OCI-LY7 (cell line): ENCODE measurements at regions not wholly inside any gene's neighbourhood (a gene's known extent, or its start where the extent isn't known, plus 50 kb on each side); places are given as distances from the start of the nearest gene placed in this dataset.

ENCODE experiments used
- BruUV-seq: library from RNA; stranded (reverse); fragments of 400-500 nt; replicated peaks from 2 replicates; lab custom pipeline; 2021; lab: Mats Ljungman, UMichigan
- CTCF ChIA-PET: fragments of 300-600 bp; sonication (Branson Sonifier 250); formaldehyde crosslinking; loops from one replicate; lab custom pipeline; 2022; ENCODE audit warnings: antibody characterized with exemption; ENCODE audit not compliant: unreplicated experiment; lab: Charles Lee
- POLR2A ChIA-PET: fragments of 300-600 bp; sonication (Branson Sonifier 250); formaldehyde crosslinking; loops from one replicate; lab custom pipeline; 2022; ENCODE audit warnings: antibody characterized with exemption; lab: Charles Lee
- DNase-seq: peaks from one replicate; pipeline ENCODE4 v3.0.0-alpha.2; 2015; ENCODE audit warnings: low spot score
- H2AFZ ChIP-seq: fragments of 200-600 bp; sonication (generic), shearing (Covaris generic); 2 replicates; pipeline ENCODE4 v1.6.1; 2014; ENCODE audit warnings: mild to moderate bottlenecking, antibody characterized with exemption, low read length, moderate library complexity
- H3K27ac ChIP-seq: fragments of 200-600 bp; sonication (generic); 2 replicates; pipeline ENCODE4 v1.5.1; 2014; ENCODE audit warnings: mixed run types, low read depth, mild to moderate bottlenecking, moderate library complexity, low read length, inconsistent platforms; ENCODE audit not compliant: poor library complexity, severe bottlenecking
- H3K36me3 ChIP-seq: fragments of 200-600 bp; sonication (generic); 2 replicates; pipeline ENCODE4 v1.6.1; 2014; ENCODE audit warnings: mild to moderate bottlenecking, antibody characterized with exemption, low read length, moderate library complexity, mixed read lengths; ENCODE audit not compliant: insufficient read depth
- H3K4me1 ChIP-seq: fragments of 200-600 bp; sonication (generic); 2 replicates; pipeline ENCODE4 v1.5.1; 2014; ENCODE audit warnings: mild to moderate bottlenecking, low read length; ENCODE audit not compliant: insufficient read depth, poor library complexity, severe bottlenecking
- H3K4me2 ChIP-seq: fragments of 200-600 bp; sonication (generic); 2 replicates; pipeline ENCODE4 v1.6.1; 2014; ENCODE audit warnings: mild to moderate bottlenecking, low read length
- H3K4me3 ChIP-seq: fragments of 200-600 bp; sonication (generic); 2 replicates; pipeline ENCODE4 v1.5.1; 2014; ENCODE audit warnings: mild to moderate bottlenecking, low read depth, low read length; ENCODE audit not compliant: poor library complexity, severe bottlenecking
- H3K79me2 ChIP-seq: fragments of 200-600 bp; sonication (generic); 2 replicates; pipeline ENCODE4 v1.6.1; 2016; ENCODE audit warnings: low read depth, mild to moderate bottlenecking, low read length, moderate library complexity, mixed read lengths; ENCODE audit not compliant: insufficient read depth
- H3K9me2 ChIP-seq: fragments of 200-600 bp; sonication (generic); 2 replicates; pipeline ENCODE4 v1.6.1; 2016; ENCODE audit warnings: mild to moderate bottlenecking, low read length, mixed read lengths; ENCODE audit not compliant: insufficient read depth
- H3K9me3 ChIP-seq: fragments of 200-600 bp; sonication (generic); 2 replicates; pipeline ENCODE4 v1.6.1; 2014; ENCODE audit warnings: mild to moderate bottlenecking, mixed run types, low read length, mixed read lengths
- H4K20me1 ChIP-seq: fragments of 200-600 bp; sonication (generic); 2 replicates; pipeline ENCODE4 v1.6.1; 2014; ENCODE audit warnings: mild to moderate bottlenecking, antibody characterized with exemption, low read length, moderate library complexity, mixed read lengths; ENCODE audit not compliant: insufficient read depth
- EZH2phosphoT487 ChIP-seq: fragments of 200-600 bp; sonication (generic); IDR thresholded peaks from 2 replicates; pipeline ENCODE4 v1.6.1; 2018; ENCODE audit warnings: low read depth, borderline replicate concordance, mild to moderate bottlenecking, mixed run types, antibody characterized with exemption, low read length, moderate library complexity, mixed read lengths
- intact Hi-C: fragments of 100-400 bp; cut with micrococcal nuclease; formaldehyde crosslinking; loops from one replicate; pipeline ENCODE4 v1.10.0; 2022; ENCODE audit not compliant: unreplicated experiment
- TF ChIP-seq, protein P1 (sequence below): fragments of 200-600 bp; sonication (generic); conservative IDR thresholded peaks from 2 replicates; pipeline ENCODE4 v1.5.1; 2014; ENCODE audit warnings: mild to moderate bottlenecking, antibody characterized with exemption, low read length, moderate library complexity, mixed read lengths

- TF ChIP-seq, protein P1, sequence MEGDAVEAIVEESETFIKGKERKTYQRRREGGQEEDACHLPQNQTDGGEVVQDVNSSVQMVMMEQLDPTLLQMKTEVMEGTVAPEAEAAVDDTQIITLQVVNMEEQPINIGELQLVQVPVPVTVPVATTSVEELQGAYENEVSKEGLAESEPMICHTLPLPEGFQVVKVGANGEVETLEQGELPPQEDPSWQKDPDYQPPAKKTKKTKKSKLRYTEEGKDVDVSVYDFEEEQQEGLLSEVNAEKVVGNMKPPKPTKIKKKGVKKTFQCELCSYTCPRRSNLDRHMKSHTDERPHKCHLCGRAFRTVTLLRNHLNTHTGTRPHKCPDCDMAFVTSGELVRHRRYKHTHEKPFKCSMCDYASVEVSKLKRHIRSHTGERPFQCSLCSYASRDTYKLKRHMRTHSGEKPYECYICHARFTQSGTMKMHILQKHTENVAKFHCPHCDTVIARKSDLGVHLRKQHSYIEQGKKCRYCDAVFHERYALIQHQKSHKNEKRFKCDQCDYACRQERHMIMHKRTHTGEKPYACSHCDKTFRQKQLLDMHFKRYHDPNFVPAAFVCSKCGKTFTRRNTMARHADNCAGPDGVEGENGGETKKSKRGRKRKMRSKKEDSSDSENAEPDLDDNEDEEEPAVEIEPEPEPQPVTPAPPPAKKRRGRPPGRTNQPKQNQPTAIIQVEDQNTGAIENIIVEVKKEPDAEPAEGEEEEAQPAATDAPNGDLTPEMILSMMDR: no peak
- TF ChIP-seq EZH2phosphoT487: no peak
- no TSS peak for BruUV-seq
- Histone ChIP-seq H4K20me1 (no peaks in the 10 kb centered on the region), H3K4me3 (no peak overlapping the region), H3K27ac (no peak overlapping the region), H3K79me2 (no peaks in the 10 kb centered on the region), H3K9me3 (peaks cover 9% of the 10 kb centered on the region; the same call in 1 of the 2 replicates), H3K9me2 (no peaks in the 10 kb centered on the region), H3K36me3 (no peaks in the 10 kb centered on the region), H3K4me1 (no peaks in the 10 kb centered on the region), H3K4me2 (no peak overlapping the region), H2AFZ (no peak overlapping the region)
- intact Hi-C loops: no loop called here
- no peak for DNase-seq
- POLR2A ChIA-PET: no interaction called here
- CTCF ChIA-PET: interaction anchor here (0.6 kb wide), 1 partner anchor 66 kb away, joined by 3 read pairs; no protein-coding TSS in a partner anchor
These were observed 79.8 kb downstream of the TMEM270 start for GRCh38 chr7:73940701-73941238.

DNA sequence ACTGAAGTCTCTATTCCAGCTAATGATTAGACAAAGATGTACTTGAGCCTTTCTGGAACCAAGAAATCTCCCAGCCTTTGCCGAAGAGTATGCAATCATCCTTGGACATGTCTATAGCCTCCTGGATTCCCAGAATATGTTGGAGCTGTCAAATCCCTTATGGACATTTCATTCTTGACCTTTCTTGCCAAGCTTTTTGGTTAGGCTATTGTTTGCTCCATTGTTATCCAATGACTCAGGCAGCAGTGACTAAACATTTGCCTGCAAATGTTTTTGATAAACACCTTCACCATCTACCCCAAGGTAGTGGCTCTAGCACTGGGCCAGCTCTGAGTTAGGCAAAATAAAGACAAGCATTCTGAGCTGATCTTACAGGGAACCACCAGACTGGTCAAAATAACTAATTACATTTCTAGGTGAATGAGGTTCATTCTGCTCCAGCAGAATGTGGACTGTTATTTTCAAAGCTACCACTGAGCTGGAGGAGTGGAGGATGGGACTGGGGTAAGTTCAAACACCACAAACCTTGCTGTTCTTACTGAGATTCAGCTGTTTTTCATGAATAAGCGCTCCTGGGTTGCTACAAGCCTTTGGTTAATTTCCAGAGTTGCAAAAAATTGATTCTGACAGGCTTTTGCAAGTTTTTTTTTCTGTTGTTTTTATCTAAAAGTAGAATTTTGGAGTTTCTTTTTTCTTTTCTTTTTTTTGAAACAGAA lies 81.0 kb downstream of the TMEM270 start:
- no peaks in the 10 kb centered on the region for H4K20me1 ChIP-seq
- BruUV-seq: no TSS peak
- DNase-seq: no peak
- no peak overlapping the region for H3K4me2 ChIP-seq
- H3K4me1 ChIP-seq: no peaks in the 10 kb centered on the region
- ChIA-PET CTCF (no interaction called here), POLR2A (no interaction called here)
- no peak overlapping the region for H2AFZ ChIP-seq
- intact Hi-C loops: no loop called here
- TF ChIP-seq, protein P1: no peak
- no peak for TF ChIP-seq EZH2phosphoT487
- H3K79me2 ChIP-seq: no peaks in the 10 kb centered on the region
- H3K36me3 ChIP-seq: no peaks in the 10 kb centered on the region
- H3K27ac ChIP-seq: no peak overlapping the region
- no peak overlapping the region for H3K4me3 ChIP-seq
- peaks cover 9% of the 10 kb centered on the region; the same call in 1 of the 2 replicates for H3K9me3 ChIP-seq
- no peaks in the 10 kb centered on the region for H3K9me2 ChIP-seq

GRCh38 chr7:73945022-73945421 lies 83.0 kb upstream of the ELN start:
- POLR2A ChIA-PET: no interaction called here
- no peak overlapping the region for H3K27ac ChIP-seq
- H3K4me3 ChIP-seq: no peak overlapping the region
- DNase-seq: no peak
- no peaks in the 10 kb centered on the region for H4K20me1 ChIP-seq
- peaks cover 10% of the 10 kb centered on the region; the same call in 1 of the 2 replicates for H3K9me3 ChIP-seq
- no peak overlapping the region for H2AFZ ChIP-seq
- intact Hi-C loops: no loop called here
- H3K79me2 ChIP-seq: no peaks in the 10 kb centered on the region
- H3K36me3 ChIP-seq: no peaks in the 10 kb centered on the region
- no peak for TF ChIP-seq EZH2phosphoT487
- TF ChIP-seq, protein P1: no peak
- no peaks in the 10 kb centered on the region for H3K4me1 ChIP-seq
- CTCF ChIA-PET: no interaction called here
- no peak overlapping the region for H3K4me2 ChIP-seq
- H3K9me2 ChIP-seq: no peaks in the 10 kb centered on the region
- no TSS peak for BruUV-seq
